NCI-H2081 (cell line): ENCODE measurements at regions not wholly inside any gene's neighbourhood (a gene's known extent, or its start where the extent isn't known, plus 50 kb on each side); places are given as distances from the start of the nearest gene placed in this dataset.
"Not testable (repeated sequence)": the region's sequence is repeated elsewhere in the genome, so short reads cannot be mapped to it uniquely, and the experiment has no call there.

Experiments used
- DNase-seq, 2 experiments: peaks; one replicate each; lab custom pipeline; 2025; lab: John Stamatoyannopoulos, UW

DNA sequence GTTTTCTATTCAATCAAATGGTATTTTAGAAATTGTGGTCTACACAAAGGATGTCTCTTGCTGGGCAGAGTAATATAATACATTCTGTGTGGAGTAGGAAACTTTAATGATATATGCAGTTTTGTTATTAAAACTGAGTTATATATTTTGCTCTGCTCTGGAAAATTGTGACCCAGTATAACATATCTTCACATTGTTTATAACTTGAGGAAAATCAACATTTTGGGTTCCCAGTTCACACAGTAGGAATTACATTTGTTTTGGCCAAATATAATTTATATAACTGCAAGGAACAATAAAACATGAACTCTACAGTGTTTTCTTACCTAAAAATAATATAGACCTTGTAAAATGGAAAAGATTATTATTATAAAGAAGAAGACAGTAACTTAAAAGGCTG is 372.4 kb downstream of the OSR1 start:
- no peak for DNase-seq

DNA sequence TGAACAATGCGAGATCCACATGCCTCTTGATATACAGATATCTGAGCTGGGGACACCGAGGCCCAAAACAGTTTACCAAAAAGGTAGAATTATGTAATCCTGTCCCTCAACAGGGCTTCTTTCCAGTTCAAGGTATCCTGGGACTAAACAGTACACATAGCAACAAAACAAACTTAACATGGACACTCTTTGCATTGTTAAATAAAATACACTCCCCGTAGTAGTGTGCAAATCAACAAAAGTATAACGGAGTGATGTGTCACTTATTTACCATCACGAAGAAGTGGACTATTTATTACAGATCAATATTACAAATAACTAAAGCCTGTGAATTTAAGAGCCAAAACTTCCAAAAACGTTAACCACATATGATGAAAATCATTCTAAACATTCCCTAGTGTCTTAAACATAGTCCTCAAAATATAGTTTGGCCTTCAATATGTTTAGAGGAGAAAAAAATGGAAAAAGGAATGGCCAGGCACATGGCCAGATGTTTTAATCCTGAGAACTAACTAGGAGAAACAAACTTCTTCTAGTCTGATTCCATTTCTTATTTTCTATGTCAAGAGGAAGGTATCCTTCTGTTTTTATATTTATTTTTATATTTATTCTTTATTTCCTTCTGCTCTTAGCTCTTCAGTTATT is 377.5 kb downstream of the OSR1 start:
- DNase-seq, result no peak

DNA sequence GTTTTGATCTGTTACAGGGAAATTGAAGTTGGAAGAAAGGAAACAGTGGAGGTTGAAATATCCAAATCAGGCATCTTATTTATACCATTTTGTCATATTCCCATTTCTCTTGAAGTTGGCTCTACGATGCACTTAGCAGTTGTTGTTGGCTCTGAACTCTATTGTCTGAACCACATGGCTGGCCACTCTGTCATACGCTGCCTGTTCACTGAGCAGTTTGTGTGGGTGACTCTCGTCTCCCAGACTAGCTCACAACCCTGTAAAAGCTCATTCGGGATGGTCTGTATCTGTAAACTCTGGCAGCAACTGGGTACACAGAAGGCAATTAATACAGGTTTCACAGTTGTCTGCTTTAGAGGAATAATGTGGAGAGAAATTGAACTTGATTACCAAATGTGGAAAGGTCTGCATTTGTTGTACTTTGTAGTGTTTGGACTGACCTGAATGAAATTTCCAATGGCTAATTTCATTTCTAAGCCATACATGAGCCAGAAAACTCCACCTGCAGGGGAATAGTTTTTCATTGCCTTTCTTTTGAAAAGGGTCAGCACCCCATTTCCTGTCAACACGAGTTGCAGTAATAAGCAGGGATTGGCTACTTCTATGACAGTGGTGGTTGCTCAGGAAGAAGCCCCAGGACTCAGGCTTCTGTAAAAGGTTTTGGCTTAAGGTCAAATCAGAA is 378.2 kb downstream of the OSR1 start:
- DNase-seq, result no peak

DNA sequence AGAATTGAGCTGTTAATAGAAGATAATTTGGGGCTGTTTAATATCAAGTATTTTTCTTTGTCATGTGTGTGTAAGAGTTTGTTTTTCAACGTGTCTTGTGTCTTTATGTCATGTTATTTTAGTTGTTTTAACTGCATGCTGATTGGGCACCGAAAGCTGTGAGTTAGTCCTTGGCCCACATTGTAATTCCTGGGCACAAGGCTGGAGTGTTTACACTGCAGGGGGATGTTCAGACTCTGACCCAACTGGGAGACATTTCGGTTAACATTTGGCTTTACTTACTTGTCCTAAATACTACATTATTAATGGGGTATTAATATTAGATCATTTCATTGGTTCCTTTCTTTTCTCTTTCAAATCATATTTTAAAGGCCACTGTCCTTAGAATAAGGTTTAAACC is 381.0 kb downstream of the OSR1 start:
- no peak for DNase-seq

DNA sequence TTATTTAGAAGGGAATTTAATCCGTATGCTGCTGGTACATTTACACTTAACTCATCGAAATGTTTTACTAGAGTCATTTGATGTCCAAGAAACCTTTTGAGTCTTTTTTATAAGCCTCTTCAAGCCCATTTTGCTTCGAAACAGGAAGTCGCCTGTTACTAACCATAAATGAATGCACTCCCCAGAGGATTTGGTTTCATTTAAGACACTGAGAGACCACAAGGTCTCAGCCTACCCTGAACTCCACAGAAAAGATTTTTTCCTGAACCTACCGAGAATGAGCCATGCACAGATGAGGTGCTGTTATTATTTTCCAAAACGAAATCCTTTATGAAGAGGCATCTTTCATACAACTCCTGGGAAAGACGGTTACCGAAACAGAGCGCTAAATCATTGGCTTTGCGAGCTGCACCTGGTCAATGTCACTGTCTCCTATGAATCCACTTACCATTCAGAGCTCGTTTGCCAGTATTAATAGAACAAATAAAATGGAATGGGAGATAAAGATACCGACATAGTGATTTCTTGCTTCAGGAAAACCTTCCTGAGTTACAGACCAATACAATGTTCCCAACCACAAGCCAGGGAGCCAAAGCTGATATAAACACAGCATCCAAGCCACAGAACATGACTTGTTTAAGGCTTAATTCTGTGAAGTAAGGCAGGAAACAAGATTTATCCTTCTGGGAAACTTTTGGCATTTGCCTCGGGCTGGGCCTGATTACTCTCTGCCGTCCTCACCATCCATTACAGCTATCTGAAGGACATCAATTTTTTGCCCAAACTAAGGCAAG is 382.1 kb downstream of the OSR1 start:
- no peak for DNase-seq

DNA sequence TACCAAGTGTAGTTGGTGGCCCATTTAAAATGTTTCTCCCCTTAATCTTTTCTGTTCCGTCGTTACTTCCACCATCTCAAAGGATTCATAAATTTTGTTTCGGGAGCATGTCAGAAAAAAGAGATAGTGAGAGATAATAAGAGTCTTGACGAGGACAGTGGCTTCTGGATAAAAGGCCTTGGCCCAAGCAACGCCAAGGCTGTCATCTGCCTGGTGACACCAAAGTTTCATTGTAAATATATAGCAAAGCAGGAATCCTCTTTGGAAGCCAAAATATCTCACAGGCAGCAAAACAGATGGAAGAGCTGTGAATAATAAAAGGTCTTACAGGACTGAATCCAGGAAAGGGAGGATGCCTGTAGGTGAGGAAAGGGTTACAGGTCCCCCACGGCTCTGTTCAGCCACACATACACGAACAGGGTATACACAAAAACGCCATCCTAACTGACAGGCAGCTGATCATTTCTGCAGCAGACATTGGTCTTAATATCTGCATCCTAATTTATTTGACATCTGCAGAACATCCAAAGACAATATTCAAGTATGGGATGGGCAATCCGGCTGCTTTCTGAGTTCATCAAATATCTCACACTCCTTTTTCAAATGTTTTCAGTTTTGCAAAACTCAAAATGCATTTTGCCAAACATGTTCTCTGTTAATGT is 382.8 kb downstream of the OSR1 start:
- DNase-seq, result no peak

DNA sequence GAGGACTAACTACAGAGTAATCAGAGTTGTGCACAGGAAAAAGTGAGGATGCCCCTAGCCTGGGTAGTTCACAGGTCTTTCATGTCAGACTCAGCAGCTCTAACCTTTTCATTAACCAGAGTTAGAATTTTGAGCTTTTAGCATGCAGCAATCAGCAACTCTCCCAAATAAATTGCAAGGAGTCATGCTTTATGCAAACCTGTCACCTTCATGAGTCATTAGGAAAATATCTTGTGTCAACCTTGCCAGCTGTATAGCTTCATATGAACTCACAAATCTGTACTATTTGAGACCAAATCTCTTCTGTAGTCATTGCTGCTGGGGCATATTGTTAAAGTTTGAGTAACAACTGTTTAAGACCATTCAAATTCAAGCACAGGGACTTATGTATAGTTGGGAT is 382.3 kb upstream of the NT5C1B start:
- no peak for DNase-seq

DNA sequence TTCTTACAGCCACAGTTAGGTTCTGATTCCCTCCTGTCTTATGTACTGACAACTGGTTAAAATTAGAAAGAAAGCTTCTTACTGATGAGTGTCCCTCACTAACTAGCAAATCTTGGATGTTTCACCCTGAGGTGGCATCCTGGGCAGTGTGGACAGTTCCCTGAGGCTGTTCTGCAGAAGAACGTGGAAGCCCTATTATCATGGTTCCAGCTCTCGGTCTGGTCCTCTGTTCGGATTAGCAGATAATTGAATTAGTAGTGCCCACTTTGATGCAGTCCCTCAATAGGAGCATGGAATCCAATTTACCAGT is 381.7 kb upstream of the NT5C1B start:
- no peak for DNase-seq

DNA sequence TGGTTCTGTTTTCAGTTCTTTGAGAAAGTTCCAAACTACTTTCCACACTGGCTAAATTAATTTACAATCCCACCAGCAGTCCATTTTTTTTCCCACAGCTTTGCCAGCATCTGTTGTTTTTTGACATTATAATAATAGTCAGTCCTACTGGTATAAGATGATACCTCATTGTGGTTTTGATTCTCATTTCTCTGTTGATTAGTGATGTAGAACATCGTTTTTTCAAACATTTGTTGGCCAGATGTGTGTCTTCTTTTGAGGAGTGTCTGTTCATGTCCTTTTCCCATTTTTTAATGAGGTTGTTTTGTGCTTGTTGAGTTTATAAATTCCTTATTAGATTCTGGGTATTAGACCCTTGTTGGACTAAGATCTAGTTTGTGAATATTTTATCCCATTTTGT is 376.8 kb upstream of the NT5C1B start:
- DNase-seq, result no peak

DNA sequence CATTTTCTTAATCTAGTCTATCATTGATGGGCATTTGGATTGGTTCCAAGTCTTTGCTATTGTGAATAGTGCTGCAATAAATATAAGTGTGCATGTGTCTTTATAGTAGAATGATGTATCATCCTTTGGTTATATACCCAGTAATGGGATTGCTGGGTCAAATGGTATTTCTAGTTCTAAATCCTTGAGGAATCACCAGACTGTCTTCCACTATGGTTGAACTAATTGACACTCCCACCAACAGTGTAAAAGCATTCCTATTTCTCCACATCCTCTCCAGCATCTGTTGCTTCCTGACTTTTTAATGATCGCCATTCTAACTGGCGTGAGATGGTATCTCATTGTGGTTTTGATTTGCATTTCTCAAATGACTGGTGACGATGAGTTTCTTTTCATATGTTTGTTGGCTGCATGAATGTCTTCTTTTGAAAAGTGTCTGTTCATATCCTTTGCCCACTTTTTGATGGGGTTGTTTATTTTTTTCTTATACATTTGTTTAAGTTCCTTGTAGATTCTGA is 374.4 kb upstream of the NT5C1B start:
- not testable (repeated sequence) for DNase-seq

DNA sequence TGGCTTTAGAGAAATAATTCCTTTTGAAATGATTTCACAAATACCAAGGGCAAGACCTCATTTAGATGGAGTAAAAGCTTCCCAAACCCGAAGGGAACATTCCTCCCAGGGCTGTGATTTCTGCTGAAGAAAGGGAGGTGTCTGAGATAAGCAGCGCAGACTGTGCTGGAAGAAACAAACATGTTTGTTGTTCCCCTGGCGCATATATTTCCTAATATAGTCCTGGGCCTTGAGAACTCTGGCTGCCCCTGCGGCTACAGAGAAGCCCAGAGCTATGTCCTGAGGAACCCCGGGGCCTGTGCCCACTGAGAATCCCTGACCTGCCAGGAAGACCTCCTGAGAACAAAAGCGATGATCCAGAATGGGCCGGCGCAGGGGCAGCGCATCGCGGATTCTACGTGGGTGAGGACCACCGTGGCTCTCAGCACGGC is 372.6 kb upstream of the NT5C1B start:
- DNase-seq, result no peak

DNA sequence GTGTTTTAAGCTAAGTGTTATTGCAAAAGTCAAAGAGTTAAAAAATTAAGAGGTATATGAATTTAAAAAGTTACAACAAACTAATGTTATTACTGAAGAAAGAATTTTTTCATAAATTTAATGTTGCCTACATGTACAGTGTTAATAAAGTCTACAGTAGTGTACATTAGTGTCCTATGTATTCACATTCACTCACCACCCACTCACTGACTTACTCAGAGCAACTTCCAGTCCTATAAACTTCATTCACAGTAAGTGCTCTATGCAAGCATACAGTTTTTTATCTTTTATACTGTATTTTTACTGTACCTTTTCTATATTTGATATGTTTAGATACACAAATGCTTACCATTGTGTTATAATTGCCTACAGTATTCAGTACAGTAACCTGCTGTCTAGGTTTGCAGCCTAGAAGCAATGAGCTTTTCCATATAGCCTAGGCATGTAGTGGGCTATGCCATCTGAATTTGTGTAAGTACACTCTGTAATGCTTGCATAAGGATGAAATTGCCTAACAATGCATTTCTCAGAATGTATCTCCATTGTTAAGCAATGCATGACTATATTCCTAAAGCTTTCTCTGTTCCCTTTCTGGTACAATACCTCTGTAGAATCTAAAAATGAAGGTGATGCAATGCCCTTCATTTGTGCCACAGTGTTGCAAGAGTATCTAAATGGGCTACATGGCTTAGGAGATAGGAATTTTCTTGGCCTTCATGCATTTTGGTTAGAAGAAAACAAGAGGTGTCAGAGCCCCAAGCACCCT is 370.8 kb upstream of the NT5C1B start:
- DNase-seq, result no peak

DNA sequence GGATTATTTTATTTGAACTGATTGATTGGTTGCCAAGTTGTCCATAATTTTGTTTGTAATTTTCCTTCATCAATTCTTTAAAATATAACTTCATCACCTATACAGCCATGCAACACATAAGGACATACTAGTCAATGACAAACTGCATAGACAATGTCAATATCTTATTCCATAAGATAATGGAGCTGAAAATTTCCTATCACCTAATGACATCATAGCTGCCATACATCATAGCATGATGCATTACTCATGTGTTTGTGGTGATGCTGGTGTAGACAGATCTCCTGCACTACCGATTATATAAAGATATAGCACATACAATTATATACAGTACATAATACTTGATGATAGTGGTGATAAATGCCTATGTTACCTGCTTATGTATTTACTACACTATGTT is 369.8 kb upstream of the NT5C1B start:
- DNase-seq, result no peak

DNA sequence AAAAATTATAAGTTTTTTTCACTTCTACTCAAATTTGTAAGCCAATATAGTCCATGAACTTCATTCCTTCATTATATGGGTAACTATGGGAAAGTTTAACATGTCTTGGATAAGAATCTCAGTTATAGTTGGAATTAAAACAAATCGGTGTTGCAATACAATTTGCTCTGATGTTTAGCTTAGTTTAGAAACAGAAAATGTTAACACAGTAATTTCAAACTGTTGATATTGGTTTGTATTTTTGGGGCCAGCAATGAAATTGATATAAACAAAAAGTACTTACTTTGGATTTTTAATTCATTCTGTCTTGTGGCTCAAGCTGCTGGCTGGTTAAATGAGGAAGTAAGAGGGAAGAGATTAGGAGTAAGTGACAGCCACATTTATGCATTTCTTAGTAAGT is 368.5 kb upstream of the NT5C1B start:
- no peak for DNase-seq

DNA sequence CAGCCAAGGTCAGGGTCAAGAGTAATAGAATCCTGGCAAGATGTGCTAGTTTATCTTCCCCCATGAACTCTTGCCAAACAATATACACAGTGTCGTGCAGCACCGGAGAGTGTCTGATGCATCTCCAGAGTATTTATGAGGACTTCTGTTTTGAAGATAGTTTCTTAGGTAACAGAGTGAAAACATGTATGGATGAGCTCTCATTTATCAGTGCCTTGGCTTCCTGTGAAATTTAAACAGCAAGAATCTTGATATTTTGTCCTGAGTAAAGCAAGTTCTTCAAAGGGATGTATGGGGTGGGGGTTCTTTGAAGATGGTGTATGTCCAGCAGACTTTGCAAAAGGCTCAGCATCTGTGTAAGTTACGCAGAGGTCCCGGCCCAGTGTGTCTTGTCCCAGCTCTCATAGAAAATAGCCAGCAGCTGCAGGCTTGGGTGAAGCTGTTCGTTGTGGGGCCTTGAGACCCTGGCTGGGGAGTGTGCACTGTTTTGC is 361.0 kb upstream of the NT5C1B start:
- DNase-seq, result no peak

DNA sequence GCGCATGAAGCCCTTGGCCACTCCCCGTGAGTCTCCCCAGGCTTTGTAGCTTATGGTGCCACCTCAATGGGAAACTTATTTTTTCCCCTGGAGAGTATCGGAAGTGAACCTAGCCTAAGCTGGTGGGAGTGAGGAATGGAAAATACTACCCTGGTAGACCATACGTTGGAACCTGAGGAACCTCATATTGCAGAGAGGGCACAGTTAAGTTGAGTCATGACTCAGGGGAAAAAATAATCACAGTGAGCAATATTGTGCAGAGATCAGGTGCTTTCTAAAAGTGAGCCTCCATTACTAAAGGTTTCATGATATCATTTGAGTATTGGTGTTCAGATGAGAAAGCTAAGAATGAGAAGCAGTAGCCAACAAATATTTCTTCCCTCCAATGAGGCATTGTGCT is 360.5 kb upstream of the NT5C1B start:
- DNase-seq, result no peak

DNA sequence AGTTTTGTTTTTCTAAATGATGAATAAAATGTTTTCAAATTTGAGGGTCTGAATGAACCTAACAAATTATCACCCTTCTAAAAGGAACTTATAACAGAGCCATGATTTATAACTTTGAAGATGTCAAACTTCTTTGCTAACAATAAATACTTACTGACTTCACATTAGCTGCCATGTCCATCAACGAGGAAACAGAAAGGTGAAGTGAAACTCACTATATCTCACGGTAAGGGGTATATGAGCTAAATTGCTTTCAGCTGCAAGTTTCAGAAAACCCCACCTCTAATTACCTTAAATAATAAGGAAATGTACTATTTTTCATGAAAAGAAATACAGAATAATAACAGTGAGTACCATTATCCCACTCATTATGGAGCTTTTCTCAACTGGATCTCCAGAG is 350.8 kb upstream of the NT5C1B start:
- DNase-seq, result no peak

DNA sequence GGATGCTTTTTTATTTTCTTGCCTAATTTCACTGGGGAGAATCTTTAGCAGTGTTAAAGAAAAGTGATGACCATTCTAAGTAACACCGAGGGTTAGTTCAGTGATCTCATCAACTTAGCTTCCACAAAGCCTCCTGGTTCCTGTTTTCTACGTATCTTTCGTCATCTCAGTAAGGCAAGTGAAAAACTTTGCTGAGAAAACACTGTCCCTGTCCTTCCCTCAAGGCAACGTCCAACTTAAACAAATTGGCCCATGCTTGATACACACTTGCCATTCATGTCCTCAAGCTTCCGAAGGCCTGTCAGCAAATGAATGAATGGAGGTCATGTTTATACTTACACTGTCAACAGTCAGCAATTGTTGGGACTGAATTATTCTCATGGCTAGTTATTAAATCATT is 350.4 kb upstream of the NT5C1B start:
- not testable (repeated sequence) for DNase-seq

DNA sequence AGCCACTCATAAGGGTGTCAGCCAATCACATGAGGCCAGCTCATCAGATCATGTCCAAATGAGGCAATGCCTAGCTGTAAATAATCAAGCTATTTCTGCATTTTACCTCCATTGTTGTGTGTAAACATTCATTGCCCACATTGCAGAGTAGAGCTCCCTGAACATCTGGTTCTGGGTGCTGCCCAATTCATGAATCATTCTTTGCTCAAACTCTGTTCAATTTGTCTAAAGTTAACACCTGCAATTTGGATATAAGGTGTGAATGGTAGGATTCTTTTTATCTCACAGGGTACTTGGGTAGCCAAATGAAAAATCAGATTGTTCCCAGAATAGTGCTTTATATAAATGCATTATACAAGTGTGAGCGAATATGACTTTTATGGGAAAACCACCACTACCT is 345.5 kb upstream of the NT5C1B start:
- no peak for DNase-seq

DNA sequence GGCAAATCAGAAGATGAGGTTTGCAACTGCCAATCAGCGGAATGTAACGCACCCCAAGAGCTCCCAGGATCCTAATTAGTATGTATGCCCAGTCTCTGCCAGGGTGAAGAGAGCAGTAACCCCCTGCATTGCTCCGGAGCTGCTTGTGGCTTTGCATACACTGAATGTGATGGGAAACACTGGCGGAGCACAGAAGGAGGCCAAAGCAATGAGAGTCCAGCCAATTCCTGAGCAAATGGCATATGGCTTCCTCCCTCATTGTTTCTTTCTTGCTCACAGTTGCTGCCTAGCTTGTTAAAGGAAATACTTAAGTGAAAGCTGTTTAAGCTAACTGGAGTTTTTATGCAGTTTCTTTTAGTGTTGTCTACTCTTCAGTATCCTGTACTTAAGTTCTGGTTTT is 343.5 kb upstream of the NT5C1B start:
- DNase-seq, result no peak

DNA sequence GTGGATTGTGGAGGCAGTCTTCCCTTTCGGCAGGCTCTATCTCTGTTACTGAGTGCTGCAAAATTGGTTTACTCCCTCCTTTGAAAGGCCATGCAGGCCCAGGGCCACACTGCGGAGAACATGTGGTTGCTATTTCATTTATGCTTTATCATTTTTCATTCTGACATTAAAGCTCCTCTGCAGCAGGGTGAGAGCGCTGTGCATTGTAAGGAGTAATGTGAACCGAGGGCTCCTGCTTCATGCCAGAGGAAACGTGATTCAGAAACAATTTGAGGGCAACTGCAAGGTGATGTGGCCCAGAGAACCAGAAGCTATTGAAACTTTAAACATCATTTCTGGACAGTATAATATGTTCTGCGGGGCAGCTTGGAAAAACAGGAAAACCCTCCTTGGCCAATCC is 341.6 kb upstream of the NT5C1B start:
- no peak for DNase-seq
